GM18498 (cell line): ENCODE measurements at regions not wholly inside any gene's neighbourhood (a gene's known extent, or its start where the extent isn't known, plus 50 kb on each side); places are given as distances from the start of the nearest gene placed in this dataset.

Experiments
- ATAC-seq: cut with Tn5 transposase; IDR thresholded peaks from one replicate; pipeline ENCODE4 v1.9.1; 2021; ENCODE audit warnings: mild to moderate bottlenecking, moderate library complexity; ENCODE audit not compliant: unreplicated experiment

DNA sequence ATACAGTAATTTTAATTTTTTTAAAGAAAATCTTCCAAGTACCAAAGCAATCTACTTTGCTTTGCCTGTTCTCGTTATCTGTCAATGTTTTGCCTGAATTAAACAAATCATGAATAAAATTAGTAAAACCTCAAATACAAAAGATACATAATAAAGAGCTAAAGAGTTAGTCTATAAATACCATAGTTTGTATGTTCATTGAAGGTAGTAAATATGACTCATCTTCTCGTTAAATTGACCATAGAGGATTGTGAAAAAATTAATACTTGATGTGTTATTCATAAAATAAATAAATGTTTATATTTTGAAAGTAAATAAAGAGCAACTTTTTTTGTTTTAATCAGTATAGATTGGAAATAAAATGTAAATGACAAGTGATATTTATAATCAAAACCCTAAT is 246.5 kb upstream of the PLSCR5 start:
- ATAC-seq: no peak

GRCh38 chr3:146845361-146845760 is 240.2 kb upstream of the PLSCR5 start:
- no peak for ATAC-seq

DNA sequence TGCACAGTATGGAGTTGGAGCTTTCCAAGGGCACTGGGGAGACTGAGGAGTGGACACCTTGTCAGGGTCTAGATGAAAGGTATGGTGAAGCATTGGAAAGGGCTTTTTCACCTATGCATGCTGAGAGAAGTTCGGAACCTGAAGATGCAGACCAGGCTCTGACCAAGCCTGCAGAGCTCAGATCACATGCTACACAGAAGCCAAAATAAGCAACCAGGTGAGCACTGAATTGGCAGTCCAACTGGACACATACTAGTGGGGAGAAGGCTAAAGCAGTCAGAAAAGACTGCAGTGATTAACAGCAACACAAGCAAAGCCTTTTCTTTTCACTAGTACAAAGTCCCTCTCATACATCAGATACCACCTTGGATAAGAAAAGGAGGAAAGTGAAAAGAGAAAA is 238.3 kb upstream of the PLSCR5 start:
- ATAC-seq: no peak

GRCh38 chr3:146839727-146840375 is 234.7 kb upstream of the PLSCR5 start:
- ATAC-seq: no peak

GRCh38 chr3:146838221-146838620 is 233.1 kb upstream of the PLSCR5 start:
- no peak for ATAC-seq

- ATAC-seq: no peak
Measured at GRCh38 chr3:146834917-146835316, 229.8 kb upstream of the PLSCR5 start.

DNA sequence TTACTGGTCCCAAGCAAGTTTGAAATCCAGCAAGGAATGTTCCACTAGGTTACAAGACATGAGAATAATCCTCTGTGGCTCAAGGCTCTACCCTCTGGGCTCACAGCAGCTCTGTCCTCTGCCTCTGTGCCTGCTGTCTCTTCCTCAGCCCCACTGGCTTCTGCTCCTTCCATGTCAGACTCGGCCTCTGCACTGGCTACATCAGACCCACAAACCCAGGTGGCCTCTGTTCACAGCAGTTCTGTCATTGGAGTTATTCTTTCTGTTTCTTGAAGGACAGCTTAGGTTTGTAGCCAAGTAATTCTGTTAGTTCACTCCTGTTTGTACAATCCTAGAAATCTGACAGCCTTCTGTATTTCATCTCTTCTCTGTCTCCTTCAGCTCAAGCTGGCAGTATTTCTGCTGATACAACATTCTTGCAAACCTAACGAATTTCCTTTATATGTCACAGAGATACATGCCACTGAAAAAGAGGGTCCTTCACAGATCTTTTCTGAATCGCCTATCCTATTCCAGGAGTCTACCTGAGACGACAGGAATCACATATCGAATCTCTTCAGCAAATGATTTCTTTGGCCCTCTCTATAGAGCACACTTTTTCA is 227.8 kb upstream of the PLSCR5 start:
- ATAC-seq: no peak

GRCh38 chr3:146831659-146832058 is 226.5 kb upstream of the PLSCR5 start:
- no peak for ATAC-seq

GRCh38 chr3:146830231-146830630 is 225.1 kb upstream of the PLSCR5 start:
- ATAC-seq: no peak

DNA sequence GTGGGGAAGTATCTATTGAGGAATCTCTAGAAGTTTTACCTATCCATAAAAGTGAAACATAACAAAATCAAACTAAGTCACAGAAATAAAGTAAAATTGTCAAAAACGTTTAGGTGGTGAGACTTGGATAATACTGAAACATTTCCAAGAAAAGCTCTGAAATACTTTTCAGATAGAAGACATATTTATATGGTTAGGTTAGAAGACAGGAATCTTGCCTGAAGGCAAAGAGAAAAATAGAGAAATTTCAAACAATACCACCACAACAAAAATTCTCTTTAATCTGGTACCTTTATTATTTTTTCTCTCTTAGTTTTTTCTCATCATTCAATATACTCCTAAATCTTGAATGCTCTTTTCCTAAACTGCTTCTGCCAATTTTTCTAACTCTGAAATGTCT is 222.7 kb upstream of the PLSCR5 start:
- ATAC-seq: no peak

- ATAC-seq: no peak
Measured at GRCh38 chr3:146823622-146824021, 218.5 kb upstream of the PLSCR5 start.

GRCh38 chr3:146818866-146819265 is 213.7 kb upstream of the PLSCR5 start:
- no peak for ATAC-seq

- no peak for ATAC-seq
Measured at GRCh38 chr3:146818301-146818700, 213.2 kb upstream of the PLSCR5 start.

- no peak for ATAC-seq
Measured at GRCh38 chr3:146817704-146818103, 212.6 kb upstream of the PLSCR5 start.

GRCh38 chr3:146814601-146815315 is 209.6 kb upstream of the PLSCR5 start:
- ATAC-seq: no peak

DNA sequence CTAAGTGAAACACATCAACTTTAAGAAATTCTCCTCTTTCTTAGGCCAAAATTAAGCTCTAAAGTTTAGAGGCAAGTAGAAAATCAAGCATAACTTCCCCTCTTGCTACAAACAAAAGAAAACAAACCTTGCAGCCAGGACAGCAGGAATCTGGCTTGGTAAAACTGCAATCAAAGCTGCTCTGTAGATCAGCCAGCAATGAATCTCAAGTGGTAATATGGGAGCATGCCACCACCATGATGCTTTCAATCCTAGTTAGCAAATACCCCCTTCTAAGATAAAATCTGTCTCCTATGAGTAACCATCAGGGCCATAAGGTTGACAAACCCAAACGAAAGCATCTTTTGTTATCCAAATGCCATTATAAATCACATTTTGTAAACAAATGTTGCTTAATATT is 208.3 kb upstream of the PLSCR5 start:
- ATAC-seq: no peak

GRCh38 chr3:146803745-146804144 is 198.6 kb upstream of the PLSCR5 start:
- no peak for ATAC-seq

DNA sequence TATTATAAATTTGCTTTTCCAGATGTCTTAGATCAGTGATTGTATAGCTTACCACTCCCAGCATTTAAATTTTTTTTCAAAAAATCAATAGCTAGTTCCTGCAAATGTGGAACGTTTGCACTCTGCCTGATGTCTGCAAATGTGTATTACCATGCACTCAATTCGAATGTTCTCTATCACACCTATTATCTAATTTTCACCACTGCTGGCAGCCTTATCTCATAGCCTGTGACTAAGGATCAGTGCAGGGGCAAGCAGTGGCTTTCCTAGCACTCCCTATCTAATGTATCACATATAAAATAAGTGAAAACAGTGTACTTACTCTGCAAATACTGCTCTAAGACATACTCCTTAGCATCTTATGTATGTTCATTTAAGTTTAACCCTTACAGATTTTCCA is 196.3 kb upstream of the PLSCR5 start:
- no peak for ATAC-seq

- ATAC-seq: no peak
Measured at GRCh38 chr3:146800484-146800883, 195.3 kb upstream of the PLSCR5 start.

DNA sequence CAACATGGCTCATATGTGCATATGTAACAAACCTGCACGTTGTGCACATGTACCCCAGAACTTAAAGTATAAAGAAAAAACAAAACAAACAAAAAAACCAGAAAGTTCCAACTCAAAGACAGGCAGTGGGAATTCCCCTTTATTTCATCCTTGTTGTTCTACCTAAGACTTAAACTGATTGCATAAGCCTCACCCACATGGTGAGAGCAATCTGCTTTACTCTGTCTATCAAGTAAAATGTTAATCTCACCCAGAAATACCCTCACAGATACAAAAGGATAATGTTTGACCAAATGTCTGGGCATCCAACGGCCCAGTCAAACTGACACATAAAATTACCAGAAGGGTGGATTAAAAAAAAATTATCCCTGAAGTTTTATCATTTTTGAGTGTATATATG is 190.9 kb upstream of the PLSCR5 start:
- ATAC-seq: no peak

GRCh38 chr3:146783446-146783845 is 178.3 kb upstream of the PLSCR5 start:
- ATAC-seq: no peak

DNA sequence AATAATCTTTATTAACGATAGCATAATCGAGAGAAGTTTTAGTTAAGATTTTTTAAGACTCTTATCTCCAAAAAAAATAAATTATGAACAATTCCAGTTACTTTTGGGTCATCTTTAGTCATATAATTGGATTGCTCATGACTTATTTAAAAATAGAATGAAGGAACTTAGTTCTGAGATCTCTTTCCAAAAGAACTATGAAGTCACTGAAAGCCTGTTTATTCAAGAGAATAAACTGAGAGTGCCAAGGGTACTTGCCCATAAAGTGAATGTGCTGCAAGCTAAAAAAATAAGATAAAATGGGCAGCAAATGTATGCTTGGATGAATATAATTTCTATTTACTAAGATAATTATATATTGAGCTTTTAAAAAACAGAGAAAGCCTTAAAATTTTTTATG is 176.5 kb upstream of the PLSCR5 start:
- no peak for ATAC-seq
